Left colon (tissue), 2 donors: ENCODE measurements at regions not wholly inside any gene's neighbourhood (a gene's known extent, or its start where the extent isn't known, plus 50 kb on each side); places are given as distances from the start of the nearest gene placed in this dataset.

Experiments used
- ATAC-seq: fragments of 200-7000 bp; cut with Tn5 transposase; one replicate; pipeline ENCODE4 v1.9.1; 2020; ENCODE audit warnings: mild to moderate bottlenecking, moderate library complexity
- DNase-seq, 2 donors: peaks; one replicate each; pipeline ENCODE4 v3.0.0-alpha.2; 2020
- intact Hi-C, 2 donors: fragments of 100-400 bp; cut with DNase I in 1 of 2; cut with micrococcal nuclease in 1 of 2; formaldehyde crosslinking; loops; one replicate each; pipeline versions ENCODE4 v1.11.2 to v1.14.0; 2022; cut with DNase I, micrococcal nuclease
- donor health status: DM: no; HTN: no; CAD: no.
- donor health status: DM: yes; HTN: yes; CAD: no.

GRCh38 chr1:22352355-22352754, 99.3 kb upstream of the ZBTB40 start:
- DNase-seq = no peak
- intact Hi-C loops = no loop called here
- ATAC-seq = no peak

DNA sequence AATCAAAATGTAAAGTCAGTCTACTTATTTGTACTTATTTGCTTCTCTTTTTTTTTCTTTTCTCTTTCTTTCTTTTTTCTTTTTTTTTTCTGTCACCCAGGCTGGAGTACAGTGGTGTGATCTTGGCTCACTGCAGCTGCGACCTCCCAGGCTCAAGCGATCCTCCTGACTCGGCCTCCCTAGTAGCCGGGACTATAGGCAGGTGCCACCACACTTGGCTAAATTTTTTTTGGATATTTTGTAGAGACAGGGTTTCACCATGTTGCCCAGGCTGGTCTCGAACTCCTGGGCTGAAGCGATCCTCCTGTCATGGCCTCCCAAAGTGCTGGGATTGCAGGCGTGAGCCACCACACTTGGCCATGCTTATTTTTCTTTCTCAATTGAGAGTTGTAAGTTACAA, 98.8 kb upstream of the ZBTB40 start:
- intact Hi-C loops = no loop called here
- DNase-seq (no peak), ATAC-seq (no peak)

DNA sequence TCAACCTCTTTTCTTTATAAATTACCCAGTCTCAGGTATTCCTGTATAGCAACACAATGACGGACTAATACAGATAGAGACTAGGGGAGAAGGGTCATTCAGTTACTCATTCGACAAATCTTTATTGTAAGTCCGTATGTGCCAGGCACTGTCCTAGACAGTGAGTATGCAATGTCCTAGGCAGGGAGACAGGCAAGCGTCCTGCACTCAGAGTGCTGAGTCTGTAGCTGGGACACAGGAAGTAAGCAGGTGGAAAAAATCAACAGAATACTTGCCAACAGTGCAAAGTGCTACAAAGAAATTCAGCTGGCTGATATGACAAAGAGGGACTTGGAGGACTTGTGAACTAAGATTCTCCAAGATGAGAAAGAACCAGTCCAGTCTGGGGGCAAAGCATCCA, 92.2 kb upstream of the ZBTB40 start:
- no peak for DNase-seq
- no peak for ATAC-seq
- intact Hi-C loops = no loop called here

GRCh38 chr1:22362626-22363402, 88.8 kb upstream of the ZBTB40 start:
- DNase-seq = no peak
- no peak for ATAC-seq
- intact Hi-C loops = no loop called here

GRCh38 chr1:22363403-22364325, 88.0 kb upstream of the ZBTB40 start:
- intact Hi-C loops = no loop called here
- ATAC-seq = no peak
- DNase-seq = no peak

DNA sequence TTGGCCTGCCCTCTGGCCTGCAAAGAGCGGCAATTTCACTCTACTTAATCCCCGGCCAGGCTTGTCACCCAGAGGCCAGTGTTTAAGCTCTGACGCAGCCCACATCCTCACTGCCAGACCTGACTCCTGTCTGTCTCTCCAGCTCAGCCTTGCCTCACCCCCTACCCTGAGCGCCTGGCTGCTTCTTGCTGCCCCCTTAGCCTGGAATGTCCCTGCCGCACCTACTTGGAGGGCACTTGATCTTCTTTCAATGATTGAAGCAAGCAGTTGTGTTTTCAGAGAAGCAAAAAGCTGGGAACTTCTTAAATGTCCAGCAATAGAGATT, 87.4 kb upstream of the ZBTB40 start:
- intact Hi-C loops = no loop called here
- ATAC-seq (no peak), DNase-seq (no peak)

- no peak for ATAC-seq
- DNase-seq = no peak
- intact Hi-C loops = no loop called here
Measured at GRCh38 chr1:22364764-22365163, 86.9 kb upstream of the ZBTB40 start.

GRCh38 chr1:22365331-22366295, 86.0 kb upstream of the ZBTB40 start:
- DNase-seq (no peak), ATAC-seq (no peak)
- intact Hi-C loops = no loop called here

- DNase-seq (no peak), ATAC-seq (no peak)
- intact Hi-C loops = no loop called here
Measured at GRCh38 chr1:22366346-22366745, 85.3 kb upstream of the ZBTB40 start.

GRCh38 chr1:22368125-22368524, 83.5 kb upstream of the ZBTB40 start:
- DNase-seq (no peak), ATAC-seq (no peak)
- intact Hi-C loops = no loop called here

DNA sequence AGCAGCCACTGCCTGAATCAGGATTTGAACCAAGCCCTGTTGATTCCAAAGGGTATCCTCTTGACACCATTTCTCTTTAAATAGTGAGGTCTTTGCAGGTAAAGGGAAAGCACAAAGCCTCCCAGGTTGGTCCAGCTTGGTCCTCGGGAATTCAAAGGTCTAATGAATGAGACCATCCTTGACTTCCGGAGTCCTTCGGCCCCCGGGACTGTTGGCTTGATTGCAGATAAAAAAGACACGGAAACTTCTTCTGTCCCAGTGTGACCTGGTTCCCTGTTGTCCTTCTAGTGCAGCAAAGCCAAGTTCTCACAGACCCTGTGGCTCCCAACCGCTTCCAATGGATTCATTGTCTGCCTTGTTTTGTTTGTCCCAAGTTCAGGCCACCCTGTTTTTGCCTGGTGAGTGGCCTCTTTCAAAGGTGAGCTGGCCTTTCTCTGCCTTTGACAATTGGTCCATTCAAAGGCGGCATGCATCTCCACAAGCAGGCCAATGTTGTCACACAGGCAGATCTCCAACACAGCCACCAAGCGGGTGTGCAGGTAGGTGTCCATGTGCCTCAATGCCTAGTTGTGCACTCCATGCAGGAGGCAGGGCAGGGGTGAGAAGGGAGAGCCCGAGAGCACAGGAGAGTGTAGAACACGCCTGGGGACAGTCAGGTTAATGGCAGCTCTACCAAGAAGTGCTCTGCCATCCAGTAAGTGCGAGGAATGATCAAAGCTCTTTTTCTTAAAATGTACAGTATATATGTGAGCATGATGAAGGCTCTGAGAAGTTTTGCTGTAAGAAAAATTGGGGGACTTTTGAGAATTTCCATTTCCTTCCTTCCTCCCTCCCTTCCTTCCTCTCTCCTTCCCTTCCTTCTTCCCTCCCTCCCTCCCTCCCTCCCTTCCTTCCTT, 82.1 kb upstream of the ZBTB40 start:
- no peak for ATAC-seq
- intact Hi-C loops = no loop called here

DNA sequence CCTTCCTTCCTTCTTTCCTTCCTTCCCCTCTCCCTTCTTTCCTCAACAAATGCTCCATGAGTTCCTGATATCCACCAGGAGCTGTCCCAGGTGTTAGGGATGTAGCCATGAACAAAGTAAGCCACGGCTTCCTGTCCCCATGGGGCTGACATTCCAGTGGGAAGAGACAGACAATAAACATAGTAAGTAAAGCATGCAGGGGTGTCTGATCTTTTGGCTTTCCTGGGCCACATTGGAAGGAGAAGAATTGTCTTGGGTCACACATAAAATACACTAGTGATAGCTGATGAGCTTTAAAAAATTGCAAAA, 81.5 kb upstream of the ZBTB40 start:
- intact Hi-C loops = no loop called here
- no peak for DNase-seq
- ATAC-seq = no peak

More for the DNA sequence above, 82.1 kb upstream of the ZBTB40 start:
- DNase-seq = no peak

DNA sequence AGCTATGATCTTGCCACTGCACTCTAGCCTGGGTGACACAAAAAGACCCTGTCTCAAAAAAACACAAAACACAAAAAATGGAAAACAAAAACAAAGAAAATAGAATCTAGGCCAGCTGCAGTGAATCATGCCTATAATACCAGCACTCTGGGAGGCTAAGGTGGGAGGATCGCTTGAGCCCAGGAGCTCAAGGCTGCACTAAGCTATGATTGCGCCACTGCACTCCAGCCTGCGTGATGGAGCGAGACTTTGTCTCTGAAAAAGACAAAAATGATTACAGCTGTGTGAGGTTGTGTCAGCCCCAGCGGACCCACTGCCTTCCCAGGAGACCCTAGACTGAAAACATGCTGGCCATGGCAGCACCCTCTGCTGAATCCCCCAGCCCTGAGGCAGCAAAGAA, 80.2 kb upstream of the ZBTB40 start:
- DNase-seq (no peak), ATAC-seq (no peak)
- intact Hi-C loops = no loop called here

GRCh38 chr1:22373252-22373651, 78.4 kb upstream of the ZBTB40 start:
- DNase-seq (no peak), ATAC-seq (no peak)
- intact Hi-C loops = no loop called here

GRCh38 chr1:22374001-22374400, 77.7 kb upstream of the ZBTB40 start:
- intact Hi-C loops = no loop called here
- ATAC-seq (no peak), DNase-seq (no peak)

DNA sequence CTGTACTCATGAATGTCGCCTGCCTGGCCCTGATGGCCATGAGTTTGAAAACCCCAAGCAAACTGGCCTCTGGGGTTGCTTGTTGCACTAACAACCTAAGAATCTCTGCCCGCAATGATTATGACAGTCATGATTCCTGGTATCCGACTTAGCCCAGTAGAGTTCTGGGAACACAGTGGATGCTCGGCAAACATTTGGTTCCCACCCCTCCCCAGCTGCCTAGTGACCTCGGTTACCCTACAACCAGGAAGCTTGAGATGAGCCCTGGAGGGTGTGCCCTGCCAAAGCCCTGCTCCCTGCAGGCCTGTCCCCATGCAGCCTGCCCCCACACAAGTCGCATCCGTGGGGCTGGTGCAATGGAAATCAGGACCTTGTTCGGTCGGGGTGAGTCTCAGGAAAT, 76.0 kb upstream of the ZBTB40 start:
- ATAC-seq (no peak), DNase-seq (no peak)
- intact Hi-C loops = no loop called here

DNA sequence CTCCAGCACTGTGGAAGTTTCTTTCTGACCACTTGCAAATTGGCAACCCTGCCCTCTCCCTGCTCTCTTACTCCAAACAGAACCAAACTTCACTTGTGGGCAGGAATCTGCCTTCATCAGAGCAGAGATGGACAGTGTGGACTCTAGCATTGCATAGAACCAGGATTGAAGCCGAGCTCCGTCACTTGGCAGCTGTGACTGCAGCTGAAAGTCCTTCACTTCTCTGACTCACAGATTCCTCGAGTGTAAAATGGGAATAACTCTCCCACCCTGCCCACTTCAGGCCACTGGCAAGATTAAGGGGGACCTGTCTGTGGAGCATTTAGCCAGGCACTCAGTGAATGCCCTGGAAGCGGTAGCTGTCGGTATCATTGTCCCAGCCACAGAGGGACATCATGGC, 75.7 kb upstream of the ZBTB40 start:
- ATAC-seq = no peak
- no peak for DNase-seq
- intact Hi-C loops = no loop called here

- intact Hi-C loops = no loop called here
- ATAC-seq (no peak), DNase-seq (no peak)
Measured at GRCh38 chr1:22376546-22376945, 75.1 kb upstream of the ZBTB40 start.

GRCh38 chr1:22376976-22377375, 74.7 kb upstream of the ZBTB40 start:
- no peak for DNase-seq
- no peak for ATAC-seq
- intact Hi-C loops = no loop called here
